BLaER1 treated with 17β-estradiol and CSF1 and Interleukin-3, amounts not matched to agents 10 nM and 100 nM (cell line): ENCODE measurements at regions not wholly inside any gene's neighbourhood (a gene's known extent, or its start where the extent isn't known, plus 50 kb on each side); places are given as distances from the start of the nearest gene placed in this dataset.

Experiments used
- H3K27ac ChIP-seq, 11 experiments: shearing (Covaris generic); formaldehyde crosslinking; 2 replicates each; pipeline ENCODE4 v1.8.1; 2022
- H3K27me3 ChIP-seq, 11 experiments: shearing (Covaris generic); formaldehyde crosslinking; 2 replicates each; pipeline ENCODE4 v1.8.1; 2022
- H3K36me3 ChIP-seq, 11 experiments: shearing (Covaris generic); formaldehyde crosslinking; 2 replicates each; pipeline ENCODE4 v1.8.1; 2022
- H3K4me1 ChIP-seq, 10 experiments: shearing (Covaris generic); formaldehyde crosslinking; 2 replicates each; pipeline ENCODE4 v1.8.1; 2022
- H3K4me2 ChIP-seq, 11 experiments: shearing (Covaris generic); formaldehyde crosslinking; 2 replicates each; pipeline ENCODE4 v1.8.1; 2022
- H3K4me3 ChIP-seq, 10 experiments: shearing (Covaris generic); formaldehyde crosslinking; 2 replicates each; pipeline ENCODE4 v1.8.1; 2022
- H3K9ac ChIP-seq, 11 experiments: shearing (Covaris generic); formaldehyde crosslinking; 2 replicates each; pipeline ENCODE4 v1.8.1; 2022
- H3K9me3 ChIP-seq, 11 experiments: shearing (Covaris generic); formaldehyde crosslinking; replicated peaks in 1 of 11; 2 replicates each; pipeline ENCODE4 v1.8.1; 2022
- H4K20me1 ChIP-seq, 11 experiments: shearing (Covaris generic); formaldehyde crosslinking; 2 replicates each; pipeline ENCODE4 v1.8.1; 2022
- Cebpa-rat ChIP-seq, 11 experiments: shearing (Covaris generic); IDR thresholded peaks; 2 replicates each; pipeline ENCODE4 v1.8.1; 2022

DNA sequence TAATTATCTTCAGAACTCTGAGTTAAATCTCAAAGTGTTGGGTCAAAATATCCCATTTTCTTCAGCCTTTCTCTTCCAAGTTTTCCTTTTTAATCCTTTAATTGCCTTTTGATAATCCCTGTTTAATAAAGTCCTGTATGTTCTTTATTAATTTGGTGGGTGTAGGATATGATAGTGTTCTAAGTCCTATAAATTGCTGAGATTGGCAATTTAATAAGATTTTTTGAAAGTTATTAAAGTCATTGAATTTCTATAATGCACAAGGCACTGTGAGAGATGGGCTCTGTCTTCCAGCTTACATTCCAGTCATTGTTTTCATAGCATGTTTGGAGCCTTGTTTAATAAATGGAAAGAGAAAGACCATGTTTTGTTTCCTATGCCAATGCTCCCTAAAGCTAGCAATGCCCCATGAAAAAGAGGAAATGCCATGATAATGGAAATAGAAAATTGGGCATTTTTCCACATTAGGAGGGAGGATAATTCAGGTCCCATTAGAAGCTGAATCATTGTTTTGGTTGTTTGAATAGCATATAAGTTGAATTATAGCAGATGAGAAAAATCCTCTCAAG, 404.8 kb downstream of the CD109 start:
- no peaks in the 10 kb centered on the region for H4K20me1 ChIP-seq
- no peak overlapping the region for H3K9ac ChIP-seq
- no peak overlapping the region for H3K4me2 ChIP-seq
- TF ChIP-seq Cebpa-rat (IDR thresholded peaks at IDR 0.05) = no peak
- H3K27me3 ChIP-seq = 0 out of 22 replicates have a peak, but pooled peaks cover 0 to 5% (median 0%) of the 10 kb centered on the region in 11 experiments
- no peak overlapping the region for H3K4me3 ChIP-seq
- H3K36me3 ChIP-seq = no peaks in the 10 kb centered on the region
- H3K4me1 ChIP-seq = no peaks in the 10 kb centered on the region
- H3K27ac ChIP-seq = no peak overlapping the region
- no peaks in the 10 kb centered on the region for H3K9me3 ChIP-seq

DNA sequence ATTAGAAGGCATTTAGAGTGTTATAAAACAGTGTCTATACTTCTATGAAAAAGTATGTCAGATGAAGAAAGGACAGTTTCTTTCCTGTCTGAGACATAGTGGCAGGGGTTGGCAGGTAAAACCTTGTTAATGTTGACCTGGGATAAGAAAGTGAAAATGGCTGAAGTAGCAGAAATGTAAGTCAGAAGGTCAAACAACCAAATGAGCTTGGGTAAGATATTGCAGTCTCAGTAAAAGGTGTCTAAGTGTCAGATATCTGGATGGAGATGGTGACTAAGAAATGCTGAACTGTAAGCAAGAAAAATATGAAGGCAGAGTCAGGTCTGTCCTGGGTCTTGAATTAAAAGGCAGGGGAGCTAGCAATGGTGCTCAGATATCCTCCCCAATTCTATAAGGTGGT, 400.3 kb downstream of the CD109 start:
- H3K4me2 ChIP-seq = no peak overlapping the region
- H3K36me3 ChIP-seq = no peaks in the 10 kb centered on the region
- no peaks in the 10 kb centered on the region for H4K20me1 ChIP-seq
- no peaks in the 10 kb centered on the region for H3K27me3 ChIP-seq
- no peak overlapping the region for H3K4me3 ChIP-seq
- TF ChIP-seq Cebpa-rat (IDR thresholded peaks at IDR 0.05) = no peak
- no peaks in the 10 kb centered on the region for H3K9me3 ChIP-seq
- no peak overlapping the region for H3K9ac ChIP-seq
- no peak overlapping the region for H3K27ac ChIP-seq
- no peaks in the 10 kb centered on the region for H3K4me1 ChIP-seq

GRCh38 chr6:74093361-74093760, 397.4 kb downstream of the CD109 start:
- Histone ChIP-seq H3K9me3 (peaks cover 0 to 9% (median 0%) of the 10 kb centered on the region in 11 experiments; a peak in 1 of 22 replicates), H3K27me3 (no peaks in the 10 kb centered on the region), H3K4me1 (no peaks in the 10 kb centered on the region), H3K36me3 (no peaks in the 10 kb centered on the region), H3K9ac (no peak overlapping the region), H3K4me3 (no peak overlapping the region), H4K20me1 (no peaks in the 10 kb centered on the region), H3K27ac (no peak overlapping the region), H3K4me2 (no peak overlapping the region)
- TF ChIP-seq Cebpa-rat (IDR thresholded peaks at IDR 0.05) = no peak

DNA sequence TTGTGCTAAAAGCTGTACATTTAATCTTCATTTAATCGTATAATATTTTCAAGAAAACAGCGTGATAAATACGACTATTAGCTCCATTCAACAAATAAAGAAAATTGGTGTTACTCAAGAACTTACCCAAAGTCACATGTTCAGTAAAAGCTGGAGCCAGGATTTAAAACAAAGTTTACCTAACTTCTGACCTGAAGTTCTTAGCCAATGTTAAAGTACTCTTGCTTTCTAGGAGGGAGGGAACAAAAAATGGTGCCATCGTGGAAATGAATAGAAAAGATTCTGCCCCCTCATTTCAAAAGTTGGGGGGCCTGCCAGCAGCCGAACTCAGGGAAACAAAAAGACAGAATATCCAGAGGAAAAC, 395.8 kb downstream of the CD109 start:
- H3K4me3 ChIP-seq = no peak overlapping the region
- no peak for TF ChIP-seq Cebpa-rat (IDR thresholded peaks at IDR 0.05)
- no peak overlapping the region for H3K27ac ChIP-seq
- H3K4me2 ChIP-seq = peak overlapping the region in 1 of 11 experiments; percentile 44; a peak in 1 of 22 replicates
- H3K27me3 ChIP-seq = no peaks in the 10 kb centered on the region
- H3K9ac ChIP-seq = no peak overlapping the region
- H3K9me3 ChIP-seq = peaks cover 0 to 9% (median 0%) of the 10 kb centered on the region in 11 experiments; a peak in 1 of 22 replicates
- H4K20me1 ChIP-seq = no peaks in the 10 kb centered on the region
- no peaks in the 10 kb centered on the region for H3K36me3 ChIP-seq
- H3K4me1 ChIP-seq = no peaks in the 10 kb centered on the region

- no peaks in the 10 kb centered on the region for H3K27me3 ChIP-seq
- H3K4me3 ChIP-seq = no peak overlapping the region
- no peak overlapping the region for H3K9ac ChIP-seq
- H3K4me1 ChIP-seq = no peaks in the 10 kb centered on the region
- no peak overlapping the region for H3K27ac ChIP-seq
- no peak for TF ChIP-seq Cebpa-rat (IDR thresholded peaks at IDR 0.05)
- peaks cover 0 to 9% (median 0%) of the 10 kb centered on the region in 11 experiments; a peak in 1 of 22 replicates for H3K9me3 ChIP-seq
- peak overlapping the region in 1 of 11 experiments; percentile 44; a peak in 1 of 22 replicates for H3K4me2 ChIP-seq
- no peaks in the 10 kb centered on the region for H3K36me3 ChIP-seq
- H4K20me1 ChIP-seq = no peaks in the 10 kb centered on the region
Measured at GRCh38 chr6:74091136-74091793, 395.3 kb downstream of the CD109 start.

GRCh38 chr6:74087899-74088298, 391.9 kb downstream of the CD109 start:
- no peak for TF ChIP-seq Cebpa-rat (IDR thresholded peaks at IDR 0.05)
- H3K9me3 ChIP-seq = peaks cover 0 to 9% (median 0%) of the 10 kb centered on the region in 11 experiments; a peak in 1 of 22 replicates

DNA sequence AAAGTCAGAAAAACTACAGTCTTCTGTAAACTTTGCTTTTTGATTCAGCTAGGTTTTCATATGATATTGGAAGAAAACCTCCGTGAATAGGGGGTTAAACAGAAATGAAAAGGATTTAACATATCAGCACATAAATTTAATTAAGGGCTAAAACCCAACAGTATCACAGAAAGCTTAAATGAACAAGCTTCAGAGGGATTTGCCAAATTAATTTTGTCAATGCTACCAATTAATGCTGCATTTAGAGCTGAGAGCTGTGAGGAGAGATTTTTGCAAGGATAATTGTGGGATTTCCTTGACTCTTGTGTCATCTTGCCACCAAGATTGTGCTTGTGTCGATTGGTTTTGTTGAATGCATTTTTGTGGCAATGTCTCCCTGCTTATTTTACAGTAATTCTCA, 379.9 kb downstream of the CD109 start:
- Histone ChIP-seq H3K4me2 (no peak overlapping the region), H3K9me3 (peaks cover 0 to 5% (median 0%) of the 10 kb centered on the region in 11 experiments; a peak in 2 of 22 replicates), H4K20me1 (no peaks in the 10 kb centered on the region), H3K27ac (no peak overlapping the region), H3K9ac (no peak overlapping the region), H3K27me3 (no peaks in the 10 kb centered on the region), H3K4me3 (no peak overlapping the region), H3K36me3 (no peaks in the 10 kb centered on the region), H3K4me1 (no peaks in the 10 kb centered on the region)
- TF ChIP-seq Cebpa-rat (IDR thresholded peaks at IDR 0.05) = no peak

More at GRCh38 chr6:74087899-74088298, 391.9 kb downstream of the CD109 start:
- Histone ChIP-seq H3K4me2 (no peak overlapping the region), H4K20me1 (no peaks in the 10 kb centered on the region; a peak in 1 of 22 replicates), H3K4me3 (no peak overlapping the region), H3K27ac (no peak overlapping the region), H3K36me3 (no peaks in the 10 kb centered on the region), H3K9ac (no peak overlapping the region), H3K27me3 (no peaks in the 10 kb centered on the region), H3K4me1 (no peaks in the 10 kb centered on the region)

DNA sequence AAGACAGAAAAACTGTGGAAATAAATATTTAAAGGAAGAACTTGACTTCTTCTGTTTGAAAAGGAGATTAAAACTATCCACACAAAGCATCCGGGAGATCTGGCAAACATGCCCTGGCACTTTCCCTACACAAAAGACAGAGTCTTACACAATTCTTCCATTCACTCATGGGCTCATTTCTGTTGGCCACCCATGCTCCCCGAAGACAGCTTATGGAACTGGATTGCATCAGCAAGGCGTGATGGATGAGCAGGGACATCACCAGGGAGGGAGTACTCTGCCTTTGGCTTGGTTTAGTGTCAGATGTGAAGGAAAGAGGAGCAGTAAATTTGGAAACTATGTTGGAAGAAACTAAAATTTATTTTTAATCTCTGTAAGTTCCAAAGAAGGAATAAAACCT, 379.3 kb downstream of the CD109 start:
- H3K36me3 ChIP-seq = no peaks in the 10 kb centered on the region
- H3K9me3 ChIP-seq = peaks cover 0 to 3% (median 0%) of the 10 kb centered on the region in 11 experiments; a peak in 2 of 22 replicates
- H3K9ac ChIP-seq = no peak overlapping the region
- H3K27me3 ChIP-seq = no peaks in the 10 kb centered on the region
- H3K27ac ChIP-seq = no peak overlapping the region
- no peak for TF ChIP-seq Cebpa-rat (IDR thresholded peaks at IDR 0.05)
- H3K4me3 ChIP-seq = no peak overlapping the region
- no peaks in the 10 kb centered on the region for H4K20me1 ChIP-seq
- no peak overlapping the region for H3K4me2 ChIP-seq
- no peaks in the 10 kb centered on the region for H3K4me1 ChIP-seq

- Histone ChIP-seq H3K27me3 (no peaks in the 10 kb centered on the region), H3K9me3 (no peaks in the 10 kb centered on the region), H3K4me1 (no peaks in the 10 kb centered on the region), H3K4me3 (no peak overlapping the region), H3K4me2 (no peak overlapping the region), H3K27ac (no peak overlapping the region), H4K20me1 (no peaks in the 10 kb centered on the region), H3K9ac (no peak overlapping the region), H3K36me3 (no peaks in the 10 kb centered on the region)
- TF ChIP-seq Cebpa-rat (IDR thresholded peaks at IDR 0.05) = no peak
Measured at GRCh38 chr6:74074645-74075044, 378.6 kb downstream of the CD109 start.

DNA sequence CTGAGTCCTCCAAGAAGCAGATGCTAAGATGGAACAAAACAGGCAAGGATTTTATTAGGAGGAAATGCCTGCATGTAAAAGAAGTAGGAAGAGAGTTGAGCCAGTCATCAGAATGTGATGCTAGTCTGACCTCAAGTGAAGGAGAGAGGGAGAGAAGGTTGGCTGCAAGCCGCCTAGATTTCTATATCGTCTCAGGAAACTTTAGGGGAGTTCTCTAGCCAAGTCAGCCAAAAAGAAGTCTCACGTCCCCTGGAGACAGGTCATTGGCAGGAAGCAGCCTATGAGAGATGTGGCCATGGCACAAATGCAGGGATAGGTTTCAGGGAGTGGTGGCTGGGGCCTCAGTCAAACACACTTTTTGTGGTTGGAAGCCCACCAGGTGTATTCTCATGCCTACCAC, 378.0 kb downstream of the CD109 start:
- Histone ChIP-seq H3K36me3 (no peaks in the 10 kb centered on the region), H3K9ac (no peak overlapping the region), H3K4me2 (no peak overlapping the region), H3K27me3 (no peaks in the 10 kb centered on the region), H3K9me3 (no peaks in the 10 kb centered on the region), H3K4me1 (no peaks in the 10 kb centered on the region), H4K20me1 (no peaks in the 10 kb centered on the region), H3K27ac (no peak overlapping the region), H3K4me3 (no peak overlapping the region)
- TF ChIP-seq Cebpa-rat (IDR thresholded peaks at IDR 0.05) = no peak
